DMS53 treated with DMSO at 0.1 percent for 48 hours (cell line): ENCODE measurements at regions not wholly inside any gene's neighbourhood (a gene's known extent, or its start where the extent isn't known, plus 50 kb on each side); places are given as distances from the start of the nearest gene placed in this dataset.

Experiments used
- DNase-seq: peaks from one replicate; lab custom pipeline; 2025; ENCODE audit not compliant: unreplicated experiment; lab: John Stamatoyannopoulos, UW

DNA sequence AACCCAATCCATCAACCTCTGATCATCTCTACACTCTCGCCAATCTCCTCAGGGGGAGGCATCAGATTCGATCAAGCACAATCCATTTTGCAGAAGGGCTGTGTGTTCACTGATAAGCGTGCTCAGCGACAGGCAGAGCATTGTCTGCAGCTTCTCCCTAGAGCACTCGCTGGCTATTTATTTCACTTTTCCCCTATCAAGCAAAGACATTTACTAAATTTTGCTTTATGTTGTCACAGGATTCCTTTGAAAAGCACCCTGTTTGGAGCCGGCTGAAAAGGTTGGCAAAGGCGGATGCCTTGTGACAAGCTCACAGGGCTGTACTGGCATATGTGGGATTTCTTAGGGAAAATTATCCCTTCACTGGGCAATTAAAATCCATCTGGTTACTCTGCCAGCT, 1381.5 kb upstream of the TENM4 start:
- no peak for DNase-seq

DNA sequence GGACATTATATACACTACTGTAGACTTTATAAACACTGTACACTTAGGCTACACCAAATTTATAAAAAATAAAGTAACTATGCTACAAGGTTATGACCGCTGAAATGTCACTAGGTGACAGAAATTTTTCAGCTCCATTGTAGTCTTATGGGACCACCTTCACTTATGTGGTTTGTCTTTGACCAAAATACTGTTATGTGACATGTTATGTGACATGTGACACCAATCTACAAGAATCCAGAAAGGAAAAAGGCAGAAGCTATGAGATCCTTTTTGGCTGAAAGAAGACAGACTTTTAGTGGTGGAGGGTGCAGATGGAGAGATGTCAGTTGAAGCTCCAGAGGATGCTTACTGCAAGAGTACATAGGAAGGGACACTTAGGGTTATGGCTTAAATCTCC, 1378.4 kb upstream of the TENM4 start:
- no peak for DNase-seq

DNA sequence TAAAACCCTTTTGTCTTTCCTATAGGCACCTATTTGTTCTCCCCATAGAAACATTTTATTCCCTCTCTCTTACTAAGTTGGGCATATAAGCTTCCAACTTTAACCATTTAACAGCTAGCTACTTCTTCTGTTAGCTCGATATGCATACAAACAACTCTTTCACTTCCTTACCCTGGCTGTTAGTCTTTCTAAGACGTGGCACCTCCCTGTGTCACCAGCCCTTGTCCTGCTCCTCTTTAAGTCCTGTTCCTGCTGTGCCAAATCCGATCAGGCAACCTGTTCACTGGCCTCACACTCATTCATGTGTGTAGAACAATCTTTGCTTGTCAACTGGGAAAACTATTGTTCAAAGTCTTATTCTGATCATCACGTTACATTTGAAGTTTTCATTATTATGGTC, 1376.1 kb upstream of the TENM4 start:
- no peak for DNase-seq

DNA sequence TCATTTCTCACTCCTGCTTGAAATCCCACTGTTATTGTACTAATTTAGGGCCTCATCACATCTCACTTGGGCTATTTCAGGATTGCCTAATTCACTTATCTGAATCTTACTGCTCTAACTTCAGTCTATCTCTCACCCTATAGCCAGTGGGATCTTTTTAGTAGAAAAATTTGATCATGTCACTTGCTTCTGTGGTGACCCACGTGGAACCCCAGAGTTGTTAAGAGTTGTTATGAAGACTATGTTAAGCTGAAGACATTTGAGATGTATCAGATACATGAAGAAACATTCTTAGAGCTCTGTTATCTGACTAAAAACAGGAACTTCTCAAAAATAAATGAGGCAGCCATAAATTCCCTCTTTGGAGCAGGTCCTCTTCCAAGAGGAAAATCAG, 1375.6 kb upstream of the TENM4 start:
- no peak for DNase-seq

DNA sequence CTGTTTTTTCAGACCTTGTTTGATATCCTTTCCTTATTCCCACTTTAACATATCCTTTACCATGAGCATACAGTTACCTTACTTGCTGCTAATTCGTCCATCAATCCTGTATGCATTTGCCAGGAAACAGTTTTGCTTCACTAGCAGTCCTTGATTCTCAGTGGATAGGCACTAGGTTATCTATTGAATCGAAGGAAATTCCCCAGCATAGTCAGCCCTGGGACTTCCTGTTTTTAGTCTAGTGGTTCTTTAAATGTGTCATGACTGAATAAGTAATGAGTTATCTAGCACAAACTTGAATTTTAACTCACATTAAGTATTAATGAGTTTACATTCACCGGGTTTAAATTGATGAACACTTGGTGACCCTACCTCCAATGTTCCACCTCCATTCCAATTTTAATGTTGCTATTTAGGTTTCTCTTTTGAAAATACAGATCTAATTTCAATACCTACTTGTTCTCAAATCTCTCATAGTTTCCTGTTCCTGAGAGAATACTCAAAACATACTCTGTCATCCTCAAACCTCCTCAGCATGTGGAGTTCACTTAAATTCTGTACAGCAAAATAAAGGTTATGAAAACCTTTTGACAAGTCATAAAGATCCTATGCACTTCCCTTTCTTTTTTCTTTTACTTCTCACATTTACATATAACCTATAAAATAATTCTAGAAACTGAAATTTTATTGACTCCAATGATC, 1375.1 kb upstream of the TENM4 start:
- no peak for DNase-seq

DNA sequence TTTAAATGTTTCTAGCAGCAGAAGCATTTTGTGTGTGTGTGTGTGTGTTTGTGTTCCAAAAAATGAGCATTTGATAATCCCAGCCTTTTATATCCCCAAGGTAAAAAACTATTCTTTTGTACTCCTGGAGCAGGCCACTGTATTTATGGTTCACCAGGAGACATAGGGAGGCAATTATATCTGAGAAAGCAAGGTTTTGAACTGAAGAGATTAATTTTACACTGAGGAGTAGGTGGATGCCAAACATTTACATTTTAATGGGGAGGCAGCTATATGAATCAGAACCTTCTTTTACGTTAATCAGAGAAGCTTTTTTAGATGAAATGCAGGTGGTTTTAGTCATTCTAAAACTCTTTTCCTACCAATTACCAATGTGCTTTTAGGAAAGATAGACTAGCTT, 1374.0 kb upstream of the TENM4 start:
- no peak for DNase-seq

DNA sequence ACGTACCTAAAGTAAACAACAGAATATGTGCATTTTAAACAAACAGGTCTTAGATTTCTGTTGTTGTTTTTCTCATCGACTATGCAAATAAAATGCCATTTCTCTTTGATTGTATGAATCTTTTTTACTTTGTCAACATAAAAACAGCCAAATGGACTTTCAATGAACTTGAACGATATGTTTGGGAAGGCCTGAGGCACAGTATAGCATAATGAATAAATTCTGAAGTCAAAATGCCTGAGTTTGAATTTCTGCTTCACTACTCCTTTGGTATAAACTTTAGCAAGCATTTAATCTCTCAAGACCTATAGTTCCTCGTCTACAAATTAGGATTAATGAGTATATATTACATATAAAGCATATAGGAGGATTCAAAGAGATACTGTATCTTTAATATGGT, 1369.9 kb upstream of the TENM4 start:
- no peak for DNase-seq

DNA sequence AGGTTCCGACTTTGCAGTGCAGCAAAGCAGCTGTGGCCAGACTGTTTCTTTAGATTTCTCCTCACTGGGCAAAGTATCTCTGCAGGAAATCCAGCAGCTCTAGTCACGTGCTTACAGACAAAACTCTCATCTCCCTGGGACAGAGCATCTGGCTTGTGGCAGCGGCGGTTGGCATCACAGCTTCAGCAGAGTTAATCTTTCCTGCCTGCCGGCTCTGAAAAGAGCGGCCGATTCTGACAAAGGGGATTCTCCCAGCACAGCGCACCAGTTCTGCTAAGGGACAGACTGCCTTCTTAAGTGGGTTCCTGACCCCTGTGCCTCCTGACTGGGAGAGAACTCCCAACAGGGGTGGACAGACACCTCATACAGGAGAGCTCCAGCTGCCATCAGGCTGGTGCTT, 1357.3 kb upstream of the TENM4 start:
- no peak for DNase-seq

DNA sequence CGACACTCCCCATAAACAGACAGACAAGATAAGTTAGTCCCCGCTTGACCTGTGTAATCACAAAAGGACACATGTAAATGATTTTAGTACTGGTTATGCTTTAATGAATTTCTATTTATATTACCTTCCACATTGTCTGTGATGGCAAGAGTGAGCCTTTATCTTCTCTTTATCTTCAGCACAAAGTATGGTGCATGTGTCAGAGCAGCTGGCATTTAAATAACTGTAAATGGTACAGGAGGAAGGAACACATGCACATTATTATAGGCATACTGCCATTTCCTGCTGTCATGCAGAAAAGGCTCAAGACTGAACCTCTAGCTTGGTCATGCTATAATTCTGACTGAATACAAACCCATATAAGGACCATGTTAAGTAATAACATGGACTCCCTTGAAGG, 1342.7 kb upstream of the TENM4 start:
- no peak for DNase-seq

DNA sequence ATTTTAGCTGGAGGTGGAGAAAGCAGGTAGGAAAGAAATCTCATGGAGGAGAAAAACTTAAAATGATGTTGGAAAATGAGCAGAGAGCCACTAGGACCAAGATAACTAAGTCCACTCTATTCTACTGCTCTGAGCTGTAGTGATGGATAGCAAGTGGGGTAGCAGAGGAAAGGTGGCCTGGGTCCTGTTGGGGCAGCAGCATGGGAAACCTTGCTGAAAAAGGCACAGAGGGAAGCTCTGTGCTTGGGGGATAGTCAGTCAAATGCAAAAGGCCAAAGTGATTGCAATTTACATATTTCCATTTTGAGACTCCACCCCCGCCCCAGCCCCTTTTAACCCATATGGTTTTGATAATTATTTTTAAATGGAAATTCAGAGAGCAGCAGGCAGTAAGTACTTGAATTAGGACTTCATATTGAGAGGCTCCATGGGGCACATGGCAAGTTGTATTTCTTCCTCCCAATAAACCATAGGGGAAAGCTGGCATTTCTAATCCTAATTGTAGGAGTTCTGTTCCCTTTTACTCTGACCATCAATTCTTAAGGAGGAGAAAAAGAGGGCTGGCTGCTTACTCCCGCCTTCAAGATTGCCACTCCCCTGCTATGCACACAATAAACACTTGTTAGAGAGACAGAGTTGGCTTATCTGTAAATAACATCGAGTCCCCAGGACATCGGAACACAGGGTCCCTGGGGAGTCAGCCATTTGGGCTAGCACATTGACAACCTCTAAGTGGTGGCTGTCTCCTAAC, 1341.5 kb upstream of the TENM4 start:
- DNase-seq: no peak

DNA sequence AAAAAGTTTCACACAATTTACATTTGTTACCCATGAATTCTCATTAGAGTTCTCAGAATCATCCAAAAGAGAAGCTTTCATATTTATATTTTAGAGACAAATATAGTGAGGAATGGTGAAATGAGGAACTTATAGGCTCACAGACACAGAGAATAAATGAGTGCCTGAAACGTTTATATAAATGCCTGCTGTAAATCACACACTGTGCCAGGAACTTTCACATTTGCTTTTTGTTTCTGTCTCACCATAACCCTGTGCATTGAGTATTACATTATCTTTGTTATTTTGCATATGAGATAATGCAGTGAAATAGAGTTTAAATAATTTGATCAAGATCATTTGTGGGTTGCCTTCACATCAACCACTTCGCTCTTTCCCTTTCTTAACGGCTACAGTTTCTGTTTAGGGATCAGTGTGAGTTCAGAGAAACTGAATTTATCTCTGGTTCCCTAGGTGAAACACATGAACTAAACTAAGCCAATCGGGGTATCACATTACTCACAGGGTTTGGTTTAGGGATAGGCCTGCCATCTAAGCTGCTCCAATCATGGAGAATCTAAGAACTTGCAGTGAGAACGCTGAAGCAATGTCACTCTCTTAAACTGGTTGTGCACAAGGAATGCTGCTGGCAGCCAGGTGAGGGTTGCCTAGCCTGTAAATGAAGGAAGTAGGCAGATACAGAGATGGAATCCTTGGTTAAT, 1339.2 kb upstream of the TENM4 start:
- no peak for DNase-seq

DNA sequence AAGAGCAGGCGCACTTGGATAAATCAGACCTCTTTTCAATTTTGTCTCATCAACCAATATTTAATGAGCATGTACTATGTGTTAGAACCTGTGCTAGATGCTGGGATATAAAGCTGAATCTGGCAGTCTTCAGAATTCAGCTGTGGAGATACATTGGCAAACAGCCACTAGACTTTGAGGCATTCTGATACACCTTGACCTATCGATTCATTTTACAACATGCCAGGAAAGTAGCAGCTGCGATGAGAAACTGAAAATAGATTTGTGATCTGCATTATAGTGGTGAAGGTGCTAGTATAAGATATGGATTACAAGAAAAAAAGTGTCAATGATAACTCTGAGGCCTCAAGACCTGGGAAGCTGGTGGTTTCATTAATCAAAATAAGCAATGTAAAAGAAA, 1338.1 kb upstream of the TENM4 start:
- DNase-seq: no peak

DNA sequence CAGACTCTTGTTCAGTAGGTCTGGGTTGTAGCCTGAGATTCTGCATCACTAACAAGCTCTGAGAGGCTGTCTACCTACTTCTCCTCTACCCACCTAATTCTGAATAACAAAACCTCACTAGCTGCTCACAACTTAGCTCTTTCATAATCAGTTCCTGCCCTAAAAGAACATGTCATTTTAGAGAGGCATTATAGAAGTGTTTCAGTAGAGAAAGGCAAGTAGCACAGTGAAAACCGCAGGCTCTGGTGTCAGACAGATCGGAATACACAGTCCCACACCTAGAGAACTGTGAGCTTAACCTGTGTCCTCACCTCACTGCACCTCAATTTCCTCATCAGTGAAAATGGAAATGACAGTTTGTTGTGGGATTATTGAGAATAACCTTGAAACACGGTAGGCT, 1337.6 kb upstream of the TENM4 start:
- DNase-seq: no peak

DNA sequence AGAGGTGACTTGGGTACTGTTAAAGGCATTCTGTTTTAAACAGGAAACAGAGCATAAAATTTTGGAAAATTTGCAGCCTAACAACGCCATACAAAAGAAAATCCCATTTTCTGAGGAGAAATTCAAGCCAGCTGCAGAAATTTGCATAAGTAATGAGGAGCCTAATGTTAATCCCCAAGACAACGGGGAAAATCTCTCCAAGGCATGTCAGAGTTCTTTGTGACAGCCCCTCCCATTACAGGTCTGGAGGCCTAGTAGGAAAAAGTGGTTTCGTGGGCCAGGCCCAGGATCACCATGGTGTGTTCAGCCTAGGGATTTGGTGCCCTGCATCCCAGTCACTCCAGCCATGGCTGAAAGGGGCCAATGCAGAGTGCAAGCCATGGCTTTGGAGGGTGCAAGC, 1333.1 kb upstream of the TENM4 start:
- DNase-seq: no peak

DNA sequence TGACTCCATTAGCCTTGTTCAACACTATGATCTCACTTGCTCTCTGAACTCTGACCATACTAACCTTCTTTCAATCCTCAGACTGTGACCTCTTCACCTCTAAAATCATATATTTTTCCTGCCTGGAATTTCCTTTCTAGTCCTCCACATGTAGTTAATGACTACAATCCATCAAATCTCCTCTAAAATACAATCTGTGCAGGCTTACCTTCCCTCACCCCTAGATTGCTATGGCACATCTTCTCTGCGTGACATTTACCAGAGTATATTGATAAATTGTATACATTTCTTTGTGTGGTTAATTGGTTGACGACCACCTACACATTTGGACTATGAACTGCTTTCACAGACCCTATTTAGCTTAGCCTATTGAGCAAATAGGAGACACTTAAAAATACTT, 1330.2 kb upstream of the TENM4 start:
- DNase-seq: no peak

DNA sequence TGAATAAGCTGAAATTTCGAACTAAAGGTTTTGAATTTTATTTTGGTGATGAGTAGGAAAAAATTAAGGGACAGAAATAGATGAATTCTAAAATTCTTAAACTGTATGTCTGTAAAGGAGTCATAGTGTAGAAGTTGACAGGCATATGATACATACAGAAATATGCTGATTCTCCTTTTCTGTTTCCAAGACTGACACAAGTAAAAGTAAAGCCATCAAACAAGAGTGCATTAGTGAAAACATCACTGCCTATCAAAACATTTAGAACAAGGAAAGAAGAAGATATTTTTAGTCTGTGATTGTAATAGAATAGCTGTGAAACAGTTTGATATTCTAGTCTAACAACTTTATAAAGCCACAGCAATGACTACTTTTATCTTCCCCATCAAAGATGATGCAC, 1318.0 kb upstream of the TENM4 start:
- no peak for DNase-seq

DNA sequence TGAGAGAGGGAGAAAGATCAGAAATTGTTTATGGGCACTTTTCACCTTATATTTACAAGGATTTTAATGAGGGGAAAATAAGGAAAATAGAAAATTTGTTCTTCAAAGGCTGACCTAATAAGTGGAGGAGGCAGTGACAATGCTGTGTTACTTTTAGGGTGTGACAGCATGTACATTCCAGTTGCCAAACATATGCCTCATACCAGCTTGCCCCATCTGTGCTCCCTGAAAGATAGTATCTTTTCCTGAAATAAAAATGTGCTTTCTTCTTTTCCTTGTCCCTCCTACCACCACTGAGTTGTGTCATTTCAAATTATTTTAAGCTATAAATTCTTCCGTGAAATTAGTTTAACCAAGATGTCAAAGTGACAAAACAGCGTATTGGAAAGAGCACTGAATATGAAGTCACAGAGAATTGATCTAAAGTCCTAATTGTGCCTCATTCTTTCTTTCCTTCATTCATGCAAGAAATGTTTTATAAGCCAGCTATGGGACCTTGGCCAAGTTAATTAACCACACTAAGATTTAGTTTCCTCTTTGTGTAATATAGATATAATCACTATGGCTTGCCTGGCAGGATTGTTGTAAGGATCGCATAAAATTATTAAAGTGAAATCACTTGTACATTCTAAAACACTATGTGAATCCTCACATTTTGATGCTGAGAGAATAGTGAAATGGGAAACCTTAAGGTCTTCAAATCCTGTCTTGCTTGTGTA, 1307.5 kb upstream of the TENM4 start:
- DNase-seq: no peak

DNA sequence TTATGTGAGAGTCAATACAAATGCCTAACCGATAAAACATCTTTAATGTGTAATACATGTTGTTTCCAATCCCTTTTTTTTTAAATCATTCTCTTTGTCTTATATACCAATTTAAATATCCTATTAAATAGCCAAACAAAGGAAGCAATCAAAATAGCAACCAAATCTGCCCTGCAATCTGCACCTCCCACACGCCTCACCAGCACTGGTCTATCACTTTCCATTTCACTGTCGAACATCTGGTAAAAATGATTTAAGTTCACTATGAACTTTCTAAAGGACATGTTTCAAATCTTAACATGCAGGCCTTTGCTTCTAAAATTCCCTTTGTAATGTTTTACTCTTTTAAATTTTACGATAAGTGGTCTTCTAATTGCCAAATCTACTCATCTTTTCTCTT, 1305.5 kb upstream of the TENM4 start:
- no peak for DNase-seq

DNA sequence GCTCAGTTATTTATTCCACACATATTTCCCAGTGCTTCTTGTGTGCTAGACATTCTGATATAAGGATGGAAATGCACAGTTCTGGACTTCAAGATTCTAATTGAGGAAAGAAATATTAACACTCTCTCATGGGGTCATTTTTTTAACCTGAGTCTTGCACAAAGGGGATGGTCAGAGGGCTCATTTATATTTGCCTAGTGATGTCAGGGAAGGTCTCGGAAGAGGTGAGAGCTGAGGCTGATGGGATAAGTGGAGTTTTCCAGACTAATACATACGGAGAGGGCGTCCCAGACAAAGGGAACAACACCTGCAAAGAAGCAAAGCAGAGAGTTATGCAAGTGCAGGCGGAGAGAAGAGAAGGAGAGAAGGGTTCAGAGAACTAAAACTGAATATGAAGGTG, 1304.6 kb upstream of the TENM4 start:
- no peak for DNase-seq

DNA sequence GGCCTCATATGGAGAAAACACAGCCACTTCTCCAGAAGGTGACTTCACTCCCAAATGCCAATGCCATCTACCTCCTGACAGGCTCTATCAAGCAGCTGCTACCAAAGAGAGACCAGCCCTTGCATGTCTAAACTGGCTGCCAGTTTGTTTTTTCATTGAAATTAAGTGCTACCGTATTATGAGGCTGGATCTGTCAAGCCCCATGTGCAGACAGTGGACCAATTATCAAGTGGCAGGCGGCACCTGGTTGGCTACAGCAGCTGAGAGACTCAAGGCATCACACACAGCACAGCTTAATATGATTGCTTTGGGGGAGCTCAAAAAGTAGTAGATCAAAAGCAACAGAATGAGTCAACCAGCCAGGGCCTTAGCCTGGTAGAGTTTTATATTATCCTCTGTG, 1293.0 kb upstream of the TENM4 start:
- DNase-seq: no peak

DNA sequence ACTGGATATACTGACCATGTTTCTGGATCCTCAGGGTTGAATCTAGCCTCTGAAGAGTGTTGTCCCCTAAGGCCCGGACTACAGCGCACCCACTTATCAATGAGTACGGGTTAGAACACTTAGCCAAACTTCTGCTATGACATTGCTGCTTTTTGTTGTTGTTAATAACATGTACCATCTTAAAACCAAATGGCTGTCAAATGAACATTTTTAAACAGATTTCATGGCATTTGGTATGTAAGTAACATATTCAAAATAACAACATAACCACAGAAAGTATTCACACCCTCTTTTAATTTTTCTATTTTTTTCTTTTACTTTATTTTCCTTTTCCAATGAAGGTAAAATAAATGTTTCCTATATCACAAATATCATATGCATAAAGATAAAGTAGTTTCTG, 1292.5 kb upstream of the TENM4 start:
- no peak for DNase-seq

DNA sequence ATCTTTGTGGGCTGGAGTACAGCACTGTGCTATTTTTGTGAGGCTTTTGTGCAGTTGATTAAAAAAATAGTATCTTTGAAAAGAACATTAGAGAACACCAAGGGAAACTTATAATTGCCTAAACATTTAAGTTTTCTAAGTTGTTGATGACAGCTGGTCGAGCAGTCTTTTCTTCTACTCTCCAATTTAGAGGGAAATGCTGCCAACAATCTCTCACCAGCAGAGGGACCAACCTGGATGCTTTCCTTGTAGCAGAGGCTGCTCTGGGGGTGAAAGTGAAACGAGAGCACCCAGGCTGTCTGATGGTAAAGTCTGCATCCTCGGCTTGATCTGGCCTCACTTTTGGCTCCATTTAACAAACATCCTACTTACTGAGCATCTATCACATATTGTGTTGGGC, 1286.5 kb upstream of the TENM4 start:
- DNase-seq: peak; percentile 11
